ENCODE measurements at regions not wholly inside any gene's neighbourhood (a gene's known extent, or its start where the extent isn't known, plus 50 kb on each side); places are given as distances from the start of the nearest gene placed in this dataset.
"Not testable (repeated sequence)": the region's sequence is repeated elsewhere in the genome, so short reads cannot be mapped to it uniquely, and the experiment has no call there.

GRCh38 chr6:115060581-115060980 lies 717.8 kb upstream of the HS3ST5 start:
- DNase-seq (ENCODE audit: low spot score), result no peak

- no peak for DNase-seq (ENCODE audit: low spot score)
Observed at GRCh38 chr6:115058414-115059211, 715.8 kb upstream of the HS3ST5 start.

- no peak for DNase-seq (ENCODE audit: low spot score)
Observed at GRCh38 chr6:115055579-115055978, 712.8 kb upstream of the HS3ST5 start.

GRCh38 chr6:115054242-115054641 lies 711.4 kb upstream of the HS3ST5 start:
- DNase-seq (ENCODE audit: low spot score), result not testable (repeated sequence)

- no peak for DNase-seq (ENCODE audit: low spot score)
Observed at GRCh38 chr6:115053169-115053860, 710.5 kb upstream of the HS3ST5 start.

- no peak for DNase-seq (ENCODE audit: low spot score)
Observed at GRCh38 chr6:115016593-115016992, 673.8 kb upstream of the HS3ST5 start.

GRCh38 chr6:115004982-115005381 lies 662.2 kb upstream of the HS3ST5 start:
- no peak for DNase-seq (ENCODE audit: low spot score)

GRCh38 chr6:115004204-115004603 lies 661.4 kb upstream of the HS3ST5 start:
- DNase-seq (ENCODE audit: low spot score), result no peak

GRCh38 chr6:115001731-115002350 lies 659.0 kb upstream of the HS3ST5 start:
- DNase-seq (ENCODE audit: low spot score), result no peak

- DNase-seq (ENCODE audit: low spot score), result no peak
Observed at GRCh38 chr6:115000736-115001135, 657.9 kb upstream of the HS3ST5 start.

- no peak for DNase-seq (ENCODE audit: low spot score)
Observed at GRCh38 chr6:114998492-114998891, 655.7 kb upstream of the HS3ST5 start.

GRCh38 chr6:114997813-114998292 lies 655.0 kb upstream of the HS3ST5 start:
- no peak for DNase-seq (ENCODE audit: low spot score)

GRCh38 chr6:114995526-114995925 lies 652.7 kb upstream of the HS3ST5 start:
- DNase-seq (ENCODE audit: low spot score), result no peak

- DNase-seq (ENCODE audit: low spot score), result no peak
Observed at GRCh38 chr6:114989279-114989964, 646.6 kb upstream of the HS3ST5 start.

- DNase-seq (ENCODE audit: low spot score), result no peak
Observed at GRCh38 chr6:114987281-114987680, 644.5 kb upstream of the HS3ST5 start.

GRCh38 chr6:114955363-114955762 lies 612.5 kb upstream of the HS3ST5 start:
- no peak for DNase-seq (ENCODE audit: low spot score)

GRCh38 chr6:114952229-114952628 lies 609.4 kb upstream of the HS3ST5 start:
- no peak for DNase-seq (ENCODE audit: low spot score)

GRCh38 chr6:114945392-114945791 lies 602.6 kb upstream of the HS3ST5 start:
- DNase-seq (ENCODE audit: low spot score), result no peak

GRCh38 chr6:114941078-114941477 lies 598.3 kb upstream of the HS3ST5 start:
- no peak for DNase-seq (ENCODE audit: low spot score)

GRCh38 chr6:114940181-114940580 lies 597.4 kb upstream of the HS3ST5 start:
- no peak for DNase-seq (ENCODE audit: low spot score)

- no peak for DNase-seq (ENCODE audit: low spot score)
Observed at GRCh38 chr6:114939630-114940029, 596.8 kb upstream of the HS3ST5 start.

GRCh38 chr6:114936080-114936479 lies 593.3 kb upstream of the HS3ST5 start:
- DNase-seq (ENCODE audit: low spot score), result no peak
